Stimulated activated CD4-positive, alpha-beta T cell treated with anti-CD3 and anti-CD28 coated beads, Interleukin-4, amount 100 ng/mL, for 4 hours (primary cell): ENCODE measurements at regions not wholly inside any gene's neighbourhood (a gene's known extent, or its start where the extent isn't known, plus 50 kb on each side); places are given as distances from the start of the nearest gene placed in this dataset.
"Not testable (repeated sequence)": the region's sequence is repeated elsewhere in the genome, so short reads cannot be mapped to it uniquely, and the experiment has no call there.

ENCODE experiments used
- DNase-seq, 2 experiments: peaks; one replicate each; pipeline ENCODE4 v3.0.0-alpha.2; 2020

GRCh38 chr5:106401561-106401960 is 1269.2 kb downstream of the EFNA5 start:
- DNase-seq, result no peak

GRCh38 chr5:106399391-106399790 is 1271.3 kb downstream of the EFNA5 start:
- no peak for DNase-seq

- no peak for DNase-seq
Measured at GRCh38 chr5:106397700-106398099, 1273.0 kb downstream of the EFNA5 start.

- DNase-seq, result no peak
Measured at GRCh38 chr5:106393276-106393675, 1277.5 kb downstream of the EFNA5 start.

GRCh38 chr5:106392766-106393165 is 1278.0 kb downstream of the EFNA5 start:
- DNase-seq, result no peak

GRCh38 chr5:106387767-106388166 is 1283.0 kb downstream of the EFNA5 start:
- DNase-seq, result not testable (repeated sequence)

GRCh38 chr5:106386287-106386686 is 1284.5 kb downstream of the EFNA5 start:
- no peak for DNase-seq

GRCh38 chr5:106380736-106381135 is 1290.0 kb downstream of the EFNA5 start:
- no peak for DNase-seq

GRCh38 chr5:106376522-106376921 is 1294.2 kb downstream of the EFNA5 start:
- DNase-seq, result no peak

- DNase-seq, result no peak
Measured at GRCh38 chr5:106374956-106375355, 1295.8 kb downstream of the EFNA5 start.

GRCh38 chr5:106368021-106368420 is 1302.7 kb downstream of the EFNA5 start:
- DNase-seq, result no peak

- DNase-seq, result no peak
Measured at GRCh38 chr5:106367281-106367680, 1303.5 kb downstream of the EFNA5 start.

- DNase-seq, result no peak
Measured at GRCh38 chr5:106363578-106363977, 1307.2 kb downstream of the EFNA5 start.

- DNase-seq, result no peak
Measured at GRCh38 chr5:106361905-106362304, 1308.8 kb downstream of the EFNA5 start.

- no peak for DNase-seq
Measured at GRCh38 chr5:106331415-106331814, 1339.3 kb downstream of the EFNA5 start.

- no peak for DNase-seq
Measured at GRCh38 chr5:106324356-106324755, 1346.4 kb downstream of the EFNA5 start.

GRCh38 chr5:106321242-106321641 is 1349.5 kb downstream of the EFNA5 start:
- DNase-seq, result no peak

- no peak for DNase-seq
Measured at GRCh38 chr5:106314221-106314824, 1356.4 kb downstream of the EFNA5 start.

GRCh38 chr5:106312360-106312759 is 1358.4 kb downstream of the EFNA5 start:
- no peak for DNase-seq

GRCh38 chr5:106311230-106311915 is 1359.4 kb downstream of the EFNA5 start:
- DNase-seq, result no peak

- no peak for DNase-seq
Measured at GRCh38 chr5:106307265-106307664, 1363.5 kb downstream of the EFNA5 start.

- DNase-seq, result no peak
Measured at GRCh38 chr5:106306313-106307028, 1364.3 kb downstream of the EFNA5 start.

- DNase-seq, result no peak
Measured at GRCh38 chr5:106303911-106304310, 1366.8 kb downstream of the EFNA5 start.

GRCh38 chr5:106292654-106293053 is 1378.1 kb downstream of the EFNA5 start:
- no peak for DNase-seq
